Neural cell (in vitro differentiated cells): ENCODE measurements at regions not wholly inside any gene's neighbourhood (a gene's known extent, or its start where the extent isn't known, plus 50 kb on each side); places are given as distances from the start of the nearest gene placed in this dataset.

Experiments used
- EP300 ChIP-seq: fragments of 450-650 bp; conservative IDR thresholded peaks from 2 replicates; pipeline ENCODE4 v1.6.1; 2014; ENCODE audit warnings: antibody characterized with exemption, mild to moderate bottlenecking, moderate library complexity; ENCODE audit not compliant: poor library complexity, severe bottlenecking
- POLR2AphosphoS5 ChIP-seq: IDR thresholded peaks from 2 replicates; pipeline ENCODE4 v1.6.1; 2012

DNA sequence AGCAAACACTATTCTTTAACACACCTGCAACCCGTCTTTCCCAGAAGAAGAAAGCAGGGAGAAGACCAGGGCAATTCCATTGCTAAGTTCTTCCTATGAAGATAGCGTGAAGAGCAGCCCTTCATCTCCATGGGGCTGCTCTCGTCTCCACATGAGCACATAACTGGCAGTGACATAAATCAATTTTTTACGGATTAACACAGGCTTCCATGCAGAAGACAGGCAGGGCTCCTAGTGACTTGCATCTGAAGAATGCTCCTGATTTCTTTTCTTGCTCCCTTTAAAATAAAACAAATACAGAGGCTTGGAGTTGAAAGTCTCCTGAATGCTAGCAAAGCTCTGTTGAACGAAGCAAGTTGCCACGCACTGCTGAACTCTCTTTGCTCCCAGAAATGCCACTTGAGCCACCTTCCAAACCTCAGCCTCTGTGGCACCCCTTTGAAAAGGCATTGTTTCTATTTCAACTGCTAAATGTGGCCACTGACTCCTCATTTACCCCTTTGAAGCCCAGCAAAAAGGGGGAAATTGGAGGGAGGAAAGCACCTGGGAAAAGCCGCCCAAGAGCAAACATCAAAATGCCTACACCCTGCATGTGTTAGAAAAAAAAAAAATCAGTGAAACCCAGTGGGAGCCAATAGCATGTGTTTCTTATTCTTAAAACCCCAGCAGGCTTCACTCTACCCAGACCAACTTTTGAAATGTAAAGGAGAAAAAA is 383.7 kb downstream of the IDS start:
- TF ChIP-seq POLR2AphosphoS5 (no peak), EP300 (no peak)
